ENCODE measurements at regions not wholly inside any gene's neighbourhood (a gene's known extent, or its start where the extent isn't known, plus 50 kb on each side); places are given as distances from the start of the nearest gene placed in this dataset.

DNA sequence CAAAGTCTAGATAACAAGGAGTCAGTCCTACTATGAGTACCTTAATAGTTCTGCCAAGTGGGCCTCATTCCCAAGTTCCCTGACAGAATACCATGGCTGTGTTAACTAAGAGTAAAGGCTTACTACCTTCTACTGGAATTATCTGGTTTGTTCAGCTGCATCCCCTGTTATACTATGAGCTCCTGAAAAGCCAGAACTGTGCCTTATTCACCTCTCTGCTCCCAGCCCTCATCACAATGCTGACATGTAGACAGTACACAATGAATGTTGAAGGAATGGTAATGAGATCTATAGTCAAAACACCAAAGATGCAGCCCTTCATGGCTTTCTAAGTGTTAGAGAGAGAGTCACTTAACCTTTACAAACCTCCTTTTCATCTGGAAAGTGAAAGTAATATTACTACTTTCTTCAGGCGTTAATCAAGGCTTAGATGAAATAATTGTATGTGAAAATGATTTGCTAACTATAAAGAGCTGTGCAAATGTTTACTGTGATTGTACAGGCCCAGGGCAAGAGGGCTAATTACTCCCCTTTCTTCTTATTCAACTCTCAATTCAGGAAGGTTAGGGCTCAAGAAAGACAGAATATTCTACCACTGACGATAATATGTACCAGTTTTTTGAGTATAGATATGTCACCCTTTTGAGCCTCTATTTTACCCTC is 70.3 kb upstream of the MROH9 start:
- ATAC-seq, result peak; percentile 13 to 28

DNA sequence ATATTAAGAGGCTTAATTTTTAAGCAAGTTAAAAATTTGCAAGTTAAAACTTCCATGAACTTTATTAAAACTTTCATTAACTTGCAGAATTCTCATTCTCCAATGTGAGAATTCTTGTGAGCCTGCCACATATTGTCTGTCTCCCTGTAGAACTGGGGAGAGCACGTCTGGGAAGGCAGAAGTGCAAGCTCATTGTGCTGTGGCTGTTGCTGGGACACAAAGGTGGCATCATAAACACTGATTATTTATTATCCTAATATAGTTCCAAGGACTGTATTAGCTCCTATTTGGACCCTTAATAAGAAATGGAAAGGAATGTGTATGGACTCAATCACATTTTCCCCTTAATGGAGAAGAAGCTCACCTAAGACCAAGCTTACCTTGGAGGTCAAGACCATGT is 68.7 kb upstream of the MROH9 start:
- ATAC-seq, result no peak

DNA sequence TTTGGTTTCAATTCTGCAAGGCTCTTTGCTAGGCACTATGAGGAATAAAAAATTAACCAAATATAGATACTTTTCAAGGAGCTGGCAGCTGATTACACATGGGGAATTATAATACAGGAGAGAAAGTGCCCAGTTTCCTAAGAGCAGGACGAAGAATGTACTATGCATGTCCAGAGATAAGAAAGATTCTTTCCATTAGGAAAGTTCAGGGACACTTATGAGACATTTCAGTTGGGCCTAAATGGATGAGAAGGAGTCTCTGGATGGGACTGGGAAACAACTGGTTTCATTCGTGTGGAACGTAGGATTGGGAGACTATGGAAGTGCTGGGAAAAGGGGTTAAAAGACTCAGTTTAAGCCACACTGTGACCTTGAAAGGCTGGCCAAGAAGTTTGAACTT is 63.5 kb upstream of the MROH9 start:
- ATAC-seq, result no peak

DNA sequence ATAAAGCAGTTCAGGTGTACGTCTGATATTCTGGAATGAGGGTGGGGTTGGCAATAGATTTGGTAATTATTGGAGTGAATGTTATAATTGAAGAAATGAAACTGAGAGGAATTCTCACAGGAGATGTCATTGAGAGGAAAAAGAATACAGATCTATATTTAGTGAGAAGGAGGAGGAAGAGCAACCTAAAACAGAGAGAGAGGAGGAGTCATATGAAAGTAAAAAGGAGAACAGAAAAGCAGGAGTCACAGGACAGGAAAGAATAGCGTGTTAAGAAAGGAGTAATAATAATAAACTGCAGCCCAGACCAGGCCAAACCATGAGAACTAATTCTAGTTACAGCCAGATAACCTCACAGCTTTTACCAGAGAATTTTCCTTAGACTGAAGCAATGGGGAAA is 62.7 kb upstream of the MROH9 start:
- ATAC-seq, result no peak

DNA sequence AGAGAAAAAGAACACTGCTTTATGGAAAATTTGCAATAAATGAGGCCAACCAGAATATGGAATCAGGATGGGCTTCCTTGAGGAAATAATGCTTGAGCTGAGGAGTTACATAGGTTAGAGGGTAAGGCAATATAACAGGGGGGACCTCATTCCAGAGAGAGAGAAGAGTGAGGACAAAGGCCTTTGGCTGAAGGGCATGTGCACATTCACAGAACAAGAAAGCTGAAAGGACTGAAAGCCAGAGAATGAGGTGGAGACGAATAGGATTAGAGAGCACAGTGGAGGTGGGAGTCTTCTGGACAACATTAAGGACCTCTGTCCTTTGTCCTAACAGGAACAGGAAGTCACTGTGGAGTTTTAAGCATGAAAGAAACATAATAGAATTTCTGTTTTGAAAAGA is 60.7 kb upstream of the MROH9 start:
- ATAC-seq, result no peak

DNA sequence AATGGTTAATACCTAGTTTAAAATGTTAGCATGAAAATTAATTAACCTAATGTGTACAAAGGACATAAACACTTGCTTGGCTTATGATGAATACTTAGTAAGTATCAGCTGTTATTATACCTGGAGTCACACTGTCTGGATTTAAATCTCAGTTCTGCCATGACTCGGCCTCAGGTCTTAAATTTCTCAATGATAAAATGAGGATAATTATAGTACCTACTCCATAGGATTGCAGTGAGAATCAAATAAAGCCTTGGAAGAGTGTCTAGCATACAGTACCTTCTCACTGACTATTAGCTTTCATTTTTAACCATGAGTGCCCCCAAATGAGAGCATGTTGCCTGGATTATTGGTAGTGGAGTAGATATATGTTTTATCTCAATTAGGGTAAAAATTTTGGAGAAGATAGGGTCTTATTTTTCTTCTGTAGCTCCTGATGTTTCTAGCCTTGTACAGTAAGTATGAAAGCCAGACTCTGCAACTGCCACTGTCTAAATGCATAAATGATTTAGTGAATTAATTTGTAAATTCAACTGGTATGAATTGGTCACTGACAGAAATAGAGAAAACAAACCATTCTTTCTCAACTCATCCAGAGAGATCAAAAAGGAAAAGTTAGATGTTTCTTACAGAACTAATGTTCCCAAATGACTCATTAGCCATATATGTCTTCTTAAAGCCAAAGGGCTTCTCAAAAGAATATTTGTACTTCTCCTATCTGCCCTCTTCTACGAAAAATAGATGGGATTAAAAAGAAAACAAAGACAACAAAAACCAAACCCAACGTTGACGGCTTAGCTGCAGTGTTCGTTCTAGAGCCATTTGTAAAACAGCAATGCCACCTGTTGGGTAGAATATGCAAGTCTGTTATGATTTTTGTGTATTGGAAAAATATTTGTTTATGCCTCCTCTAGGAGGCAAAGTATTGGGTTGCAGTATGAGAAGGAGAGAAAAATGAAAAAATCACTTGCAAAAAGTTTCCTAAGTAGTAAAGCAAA is 53.8 kb upstream of the MROH9 start:
- ATAC-seq, result no peak

Measured in activated CD4-positive, CD25-positive, alpha-beta regulatory T cell treated with anti-CD3 and anti-CD28 coated beads, Interleukin-2, amount 50 U/mL, for 24 hours (primary cell).